ENCODE measurements at regions not wholly inside any gene's neighbourhood (a gene's known extent, or its start where the extent isn't known, plus 50 kb on each side); places are given as distances from the start of the nearest gene placed in this dataset.

DNA sequence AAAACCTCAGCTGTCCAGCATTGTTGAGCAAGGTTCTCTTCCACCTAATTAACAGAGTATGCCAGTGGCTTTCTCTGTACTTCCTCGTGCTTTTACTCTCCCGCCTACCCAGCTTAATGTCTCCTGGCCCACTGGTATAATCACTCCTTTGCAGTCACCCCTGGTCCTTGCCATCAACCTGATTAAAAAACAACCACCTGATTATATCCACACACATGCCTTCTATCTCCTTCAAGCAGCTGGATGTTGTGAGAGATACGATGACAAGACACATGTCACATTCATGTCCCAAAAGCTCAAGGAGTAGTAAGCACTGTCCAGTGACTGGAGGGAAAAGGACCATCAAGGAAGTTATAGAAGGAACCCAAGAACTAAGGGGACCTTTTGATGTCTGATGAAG, 241.3 kb upstream of the GRIP1 start:
- TF ChIP-seq CTCF (IDR thresholded peaks at IDR 0.05) = no peak
- TF ChIP-seq POLR2A (IDR thresholded peaks at IDR 0.05) = no peak
